IPS-NIHi7 (cell line): ENCODE measurements at regions not wholly inside any gene's neighbourhood (a gene's known extent, or its start where the extent isn't known, plus 50 kb on each side); places are given as distances from the start of the nearest gene placed in this dataset.
"Not testable (repeated sequence)": the region's sequence is repeated elsewhere in the genome, so short reads cannot be mapped to it uniquely, and the experiment has no call there.

Experiments
- DNase-seq: peaks from one replicate; pipeline ENCODE4 v3.0.0; 2012; ENCODE audit warnings: mixed read lengths; ENCODE audit errors: extremely low spot score

DNA sequence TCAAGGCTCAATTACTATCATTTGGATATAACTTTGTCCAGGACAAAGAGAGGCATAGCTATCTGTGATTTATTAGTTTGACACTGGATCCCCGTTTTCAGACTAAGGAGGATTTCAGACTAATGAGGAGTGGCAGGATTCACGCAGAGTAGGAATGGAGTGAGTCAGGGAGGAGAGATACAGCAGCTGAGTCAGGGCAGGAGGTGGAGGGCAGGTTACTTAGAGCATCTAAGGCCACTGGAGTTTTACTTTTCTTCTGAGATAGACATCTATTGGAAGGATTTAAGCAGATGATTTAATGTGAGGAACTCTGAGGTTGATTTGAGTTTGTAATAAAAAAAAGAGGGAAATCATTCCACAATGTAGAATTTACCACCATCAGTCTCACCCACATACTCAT is 110.6 kb downstream of the RPIA start:
- not testable (repeated sequence) for DNase-seq

DNA sequence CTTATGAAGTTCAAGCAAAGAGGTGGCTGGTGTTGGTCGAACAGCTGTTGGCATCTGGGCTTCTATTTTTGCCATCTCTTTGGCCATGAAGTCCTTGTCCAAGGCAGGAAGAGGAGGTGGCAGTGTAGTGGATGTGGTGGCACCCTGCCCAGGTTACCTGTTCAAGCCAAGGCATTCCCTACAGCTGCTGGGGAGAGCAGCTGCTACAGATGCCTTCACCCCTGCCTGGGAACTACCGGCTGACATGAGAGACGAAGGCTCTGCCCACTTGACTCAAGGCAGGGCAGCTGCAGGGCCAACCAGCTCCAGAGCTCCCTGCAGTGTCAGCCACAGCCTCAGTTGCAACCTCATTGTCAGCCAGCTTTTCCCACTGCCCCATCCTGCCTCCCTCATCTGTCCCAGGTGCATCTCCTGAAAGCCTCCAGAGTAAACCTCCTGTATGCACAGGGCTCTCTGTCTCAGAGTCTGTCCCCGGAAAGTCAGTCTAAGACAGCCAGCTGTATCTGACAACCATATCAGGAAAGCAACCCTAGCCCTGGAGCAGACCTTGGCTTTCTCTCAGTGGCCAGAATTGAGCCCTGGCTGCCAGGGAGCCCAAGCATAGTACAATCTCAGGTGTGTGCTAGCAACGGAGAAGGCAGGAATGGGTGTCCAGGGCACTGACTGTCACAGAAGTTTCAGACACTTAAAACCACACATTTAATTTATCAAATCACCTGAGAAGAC is 115.9 kb downstream of the RPIA start:
- DNase-seq = no peak

DNA sequence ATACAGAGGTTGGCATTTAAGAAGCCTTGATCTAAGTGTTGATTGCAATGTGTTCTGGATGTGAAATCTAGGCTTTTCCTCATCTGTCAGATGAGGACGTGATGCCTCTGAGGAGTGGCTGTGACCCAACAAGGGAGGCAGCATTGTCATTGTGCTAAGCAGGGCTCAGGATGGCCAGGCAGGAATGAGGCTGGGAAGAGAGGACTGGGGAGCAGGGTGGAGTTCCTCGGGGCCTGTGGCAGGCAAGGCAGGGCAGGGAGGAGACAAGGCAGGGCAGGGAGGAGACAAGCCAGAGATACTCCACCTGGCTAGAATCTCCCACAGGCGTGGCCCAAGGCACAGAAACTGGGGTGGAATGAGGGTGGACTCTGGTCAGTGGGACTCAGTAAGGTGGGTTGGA is 116.6 kb downstream of the RPIA start:
- DNase-seq = no peak

DNA sequence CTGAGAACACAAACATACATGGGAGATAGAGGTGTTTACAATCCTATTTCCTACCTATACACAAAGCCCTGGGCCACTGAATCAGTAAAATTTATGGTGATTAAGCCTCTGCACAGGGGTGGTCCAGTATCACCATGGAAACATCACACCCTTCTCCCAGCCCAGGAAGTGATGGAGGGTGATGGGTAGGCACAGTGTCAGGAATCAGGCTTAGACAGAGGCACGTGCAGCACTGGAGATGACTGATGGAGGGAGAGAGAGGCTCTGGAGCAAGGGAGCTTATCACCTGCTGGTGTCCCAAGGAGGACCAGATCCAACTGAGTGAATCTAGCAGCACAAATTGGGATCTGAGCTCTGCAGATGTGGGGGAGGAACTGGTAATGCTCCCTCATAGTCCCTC is 117.2 kb downstream of the RPIA start:
- no peak for DNase-seq

DNA sequence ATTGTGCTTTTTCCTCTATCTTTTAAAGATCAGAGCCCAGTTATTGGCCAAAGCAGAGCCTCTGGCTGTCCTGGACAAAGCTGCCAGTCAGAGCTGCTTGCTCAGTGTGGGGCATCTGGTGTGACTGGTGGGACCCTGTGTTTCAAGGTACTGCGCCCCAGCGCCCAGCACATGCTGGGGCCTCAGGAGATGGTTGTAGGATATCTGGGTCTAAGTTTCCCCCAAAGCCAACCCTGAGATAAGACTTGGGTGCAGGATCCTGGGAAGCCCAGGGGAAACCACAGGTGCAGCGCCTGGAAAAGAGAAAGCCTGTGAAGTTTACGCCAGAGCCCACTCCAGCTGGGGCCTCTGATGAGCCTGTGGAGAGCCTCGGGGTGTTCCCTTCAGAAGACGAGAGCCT is 117.7 kb downstream of the RPIA start:
- DNase-seq = no peak

DNA sequence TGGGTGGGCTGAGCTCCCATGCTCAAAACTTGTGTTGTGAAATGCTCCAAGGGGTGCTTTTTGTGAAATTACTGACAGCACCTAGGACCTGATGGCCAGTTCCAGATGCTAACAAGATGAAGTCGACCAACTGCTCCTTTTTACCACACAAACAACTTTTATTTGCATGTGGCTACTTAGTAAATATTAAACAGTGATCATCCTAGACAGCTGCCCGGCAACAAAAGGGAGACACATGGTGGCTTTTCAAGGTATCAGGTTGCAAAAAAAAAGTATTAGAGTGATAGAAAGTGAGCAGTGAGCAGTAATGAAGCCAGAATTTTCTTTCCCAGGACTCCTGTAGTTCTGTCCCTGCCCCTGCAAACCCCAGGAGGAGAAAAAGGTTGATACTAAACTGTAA is 118.5 kb downstream of the RPIA start:
- DNase-seq = no peak

DNA sequence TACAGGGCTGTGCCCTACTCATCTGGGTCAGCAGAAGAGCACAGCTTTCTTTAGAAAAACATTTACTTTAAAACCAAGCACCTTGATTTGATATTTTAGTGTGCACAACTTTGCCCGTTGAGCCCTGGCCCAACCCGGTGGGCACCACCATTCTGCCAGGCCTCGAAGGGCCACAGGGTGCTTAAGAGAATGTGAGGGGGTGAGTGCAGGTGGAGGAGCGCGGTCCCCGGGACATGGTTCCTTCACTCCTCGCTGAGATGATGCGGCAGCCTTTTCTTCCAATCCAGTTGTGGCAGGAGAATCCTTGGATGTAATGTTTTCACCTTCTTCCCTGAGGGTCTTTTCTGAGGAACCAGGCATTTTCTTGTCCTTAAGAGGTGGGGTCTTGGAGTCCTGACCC is 119.0 kb downstream of the RPIA start:
- DNase-seq = no peak

DNA sequence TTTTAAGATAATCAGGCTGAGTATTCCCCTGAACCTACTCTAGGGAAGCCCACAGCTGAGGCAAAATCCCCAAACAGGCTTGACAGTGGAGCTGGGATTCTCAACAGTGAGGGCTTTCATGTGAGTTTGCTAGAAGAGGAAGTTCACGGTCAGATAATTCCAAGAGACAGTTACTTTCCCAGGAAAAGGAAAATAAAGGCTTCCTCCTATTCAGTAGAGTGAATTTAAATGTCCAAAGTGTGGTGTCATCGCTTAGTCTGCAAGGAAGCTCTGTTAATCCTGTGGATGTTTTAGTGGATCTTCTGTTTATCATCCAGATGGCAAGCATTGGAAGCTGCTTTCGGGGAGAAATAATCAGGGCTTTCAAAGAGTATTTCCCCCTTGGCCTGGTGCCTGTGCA is 119.8 kb downstream of the RPIA start:
- no peak for DNase-seq

DNA sequence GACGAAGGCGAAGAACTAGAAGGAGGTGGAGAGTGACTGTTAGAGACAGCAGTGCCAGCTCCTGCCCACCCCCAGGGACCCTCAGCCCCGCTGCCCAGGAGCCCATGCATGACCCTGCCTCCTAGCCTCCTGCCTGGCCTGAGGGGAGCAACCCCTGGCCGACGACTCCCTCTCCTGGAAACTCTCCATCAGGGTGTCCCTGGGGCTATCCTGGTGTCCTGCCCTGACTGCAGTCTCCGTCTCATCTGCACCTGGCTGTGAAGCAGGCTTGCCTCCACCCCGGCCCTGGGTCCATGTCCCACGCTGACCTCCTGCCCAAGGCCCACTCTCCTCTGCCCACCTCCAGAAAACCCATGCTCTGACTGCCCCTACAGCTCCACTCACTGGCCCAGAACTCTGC is 120.2 kb downstream of the RPIA start:
- DNase-seq = no peak

DNA sequence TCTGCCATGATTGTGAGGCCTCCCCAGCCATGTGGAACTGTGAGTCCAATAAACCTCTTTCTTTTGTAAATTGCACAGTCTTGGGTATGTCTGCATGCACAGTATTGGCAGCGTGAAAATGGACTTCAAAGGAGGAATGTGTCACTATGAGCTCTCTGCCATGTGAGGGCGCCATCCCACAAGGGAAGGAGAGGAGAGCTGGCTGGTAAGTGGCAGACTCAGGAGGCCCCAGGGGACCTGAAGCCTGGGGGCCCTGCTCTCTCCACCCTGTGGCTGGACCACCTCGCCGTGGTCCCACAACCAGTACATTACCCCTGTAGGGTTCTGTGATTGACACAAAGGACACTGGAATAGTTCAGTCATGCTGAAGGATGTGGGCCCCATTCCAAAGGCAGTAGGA is 122.1 kb downstream of the RPIA start:
- DNase-seq = peak; percentile 35

DNA sequence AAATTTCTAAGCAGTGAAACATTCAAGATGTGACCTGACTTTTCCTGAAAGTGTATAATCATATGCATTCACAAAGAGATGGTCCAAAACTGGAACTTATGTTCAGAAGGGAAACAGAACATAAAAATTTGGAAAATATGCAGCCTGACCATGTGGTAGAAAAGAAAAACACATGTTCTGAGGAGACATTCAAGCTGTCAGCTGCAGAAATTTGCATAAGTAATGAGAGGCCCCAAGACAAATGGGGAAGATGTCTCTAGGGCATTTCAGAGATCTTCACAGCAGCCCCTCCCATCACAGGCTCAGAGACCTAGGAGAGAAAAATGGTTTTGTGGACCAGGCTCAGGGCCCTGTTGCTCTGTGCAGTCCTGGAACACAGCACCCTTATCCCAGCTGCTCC is 123.8 kb downstream of the RPIA start:
- no peak for DNase-seq

DNA sequence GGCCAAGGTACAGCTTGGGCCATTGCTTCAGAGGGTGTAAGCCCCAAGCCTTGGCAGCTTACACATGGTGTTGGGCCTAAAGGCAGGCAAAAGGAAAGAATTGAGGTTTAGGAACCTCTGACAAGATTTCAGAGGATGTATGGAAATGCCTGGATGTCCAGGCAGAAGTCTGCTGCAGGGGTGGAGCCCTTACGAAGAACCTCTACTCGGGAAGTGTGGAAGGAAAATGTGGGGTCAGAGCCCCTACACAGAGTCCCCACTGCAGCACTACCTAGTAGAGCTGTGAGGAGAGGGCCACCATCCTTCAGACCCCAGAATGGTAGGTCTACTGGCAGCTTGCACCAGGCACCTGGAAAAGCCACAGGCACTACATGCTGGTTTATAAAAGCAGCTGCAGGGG is 124.2 kb downstream of the RPIA start:
- no peak for DNase-seq

DNA sequence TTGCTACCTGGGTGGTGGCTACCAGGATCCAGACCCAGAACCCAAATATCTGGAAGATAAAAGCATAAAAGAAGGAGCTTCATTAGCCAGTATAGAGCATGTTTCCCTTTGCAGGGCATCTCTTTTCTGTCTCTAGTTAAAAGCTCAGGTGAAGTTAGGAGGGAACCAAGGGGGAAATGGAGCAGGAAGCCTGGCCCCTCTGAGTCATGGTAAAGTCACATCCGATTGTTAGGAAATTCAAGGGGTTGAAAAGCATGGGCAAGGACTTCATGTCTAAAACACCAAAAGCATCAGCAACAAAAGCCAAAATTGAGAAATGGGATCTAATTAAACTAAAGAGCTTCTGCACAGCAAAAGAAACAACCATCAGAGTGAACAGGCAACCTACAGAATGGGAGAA is 126.9 kb downstream of the RPIA start:
- no peak for DNase-seq

DNA sequence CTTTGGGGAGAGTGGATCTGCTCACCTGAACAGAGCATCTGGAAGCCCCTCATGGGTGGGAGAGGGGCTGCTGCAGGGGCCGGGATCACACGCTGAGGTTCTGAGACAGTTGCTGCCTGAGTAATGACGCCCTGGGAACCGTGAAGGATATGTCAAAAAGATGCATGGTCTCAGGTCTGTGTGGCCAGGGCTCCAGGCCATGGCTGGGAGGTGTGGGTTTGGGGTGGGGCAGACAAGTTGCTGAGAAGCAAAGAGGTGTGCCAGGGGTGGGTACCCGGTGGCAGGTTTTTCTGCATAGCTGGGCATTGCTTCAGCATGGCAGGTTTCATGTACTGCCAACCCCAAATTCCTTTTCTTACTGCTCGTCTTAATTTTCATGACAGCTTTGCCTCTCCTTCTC is 133.5 kb downstream of the RPIA start:
- DNase-seq = no peak

DNA sequence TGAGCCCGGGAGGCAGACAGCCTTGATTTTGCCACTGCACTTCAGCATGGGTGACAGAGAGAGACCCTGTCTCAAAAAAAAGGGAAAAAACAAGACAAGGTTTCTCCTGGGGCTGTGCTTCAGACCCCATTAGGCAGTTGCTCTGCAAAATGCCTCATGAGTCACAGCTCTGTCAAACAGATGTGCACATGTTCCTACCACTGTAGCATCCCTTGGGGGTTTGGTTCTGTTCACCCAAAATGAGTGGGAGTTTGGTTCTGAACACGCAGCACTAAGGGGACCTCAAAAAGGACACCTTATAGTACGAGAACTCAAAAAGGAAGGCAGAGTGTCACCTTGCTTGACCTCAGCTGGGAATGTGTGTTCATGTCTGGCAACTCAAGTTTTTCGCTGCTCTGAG is 134.9 kb downstream of the RPIA start:
- no peak for DNase-seq

DNA sequence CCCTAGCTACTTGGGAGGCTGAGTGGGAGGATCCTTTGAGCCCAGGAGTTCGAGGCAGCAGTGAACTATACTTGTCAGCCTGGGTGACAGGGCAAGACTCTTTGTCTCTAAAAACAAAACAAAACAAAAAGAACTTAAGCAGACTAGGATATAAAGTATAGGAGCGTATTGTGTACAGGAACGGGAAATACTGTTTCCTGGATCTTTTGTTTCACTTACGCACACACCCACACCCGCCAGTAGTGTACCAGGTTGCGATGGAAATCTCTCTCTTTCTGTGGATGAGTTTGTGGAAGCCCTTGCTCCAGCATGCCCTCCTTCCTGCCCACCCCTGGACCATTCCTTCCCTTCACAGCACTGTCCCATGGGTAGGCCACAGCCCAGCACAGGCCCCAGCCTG is 136.3 kb downstream of the RPIA start:
- no peak for DNase-seq

DNA sequence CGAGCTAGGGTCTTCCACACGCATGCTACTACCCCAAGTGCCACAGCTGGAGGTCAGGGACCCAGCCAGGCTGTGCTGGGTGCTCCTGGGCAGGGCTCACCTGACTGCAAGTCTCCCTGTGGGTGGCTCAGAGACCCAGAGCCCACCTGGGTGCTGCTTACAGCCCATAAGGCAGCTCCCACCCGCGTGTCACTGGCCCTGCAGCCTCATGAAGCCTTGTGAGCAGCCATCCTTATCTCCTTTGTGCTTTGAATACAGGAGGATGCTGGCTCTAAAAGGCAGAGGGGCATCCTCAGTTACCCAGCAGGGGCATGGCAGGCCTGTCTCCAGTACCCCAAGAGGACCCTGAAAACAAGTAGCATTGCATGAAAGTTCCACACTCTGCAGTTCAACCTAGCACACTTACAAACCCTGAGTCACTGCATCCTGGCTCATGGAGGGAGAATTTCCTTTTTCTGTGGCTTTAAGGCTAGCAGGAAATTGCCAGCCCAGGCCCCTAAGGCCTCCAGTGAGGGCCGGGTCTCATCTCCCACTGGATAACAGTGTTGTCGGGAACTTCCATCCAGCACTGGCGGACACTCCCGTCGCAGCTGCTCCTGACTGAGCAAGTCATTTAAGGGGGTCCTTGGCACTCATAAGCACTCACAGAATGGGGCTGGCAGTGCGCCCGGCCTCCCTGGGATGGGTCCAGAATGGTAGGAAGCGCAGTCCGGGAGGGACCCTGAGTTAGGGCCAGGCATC is 137.1 kb downstream of the RPIA start:
- no peak for DNase-seq

DNA sequence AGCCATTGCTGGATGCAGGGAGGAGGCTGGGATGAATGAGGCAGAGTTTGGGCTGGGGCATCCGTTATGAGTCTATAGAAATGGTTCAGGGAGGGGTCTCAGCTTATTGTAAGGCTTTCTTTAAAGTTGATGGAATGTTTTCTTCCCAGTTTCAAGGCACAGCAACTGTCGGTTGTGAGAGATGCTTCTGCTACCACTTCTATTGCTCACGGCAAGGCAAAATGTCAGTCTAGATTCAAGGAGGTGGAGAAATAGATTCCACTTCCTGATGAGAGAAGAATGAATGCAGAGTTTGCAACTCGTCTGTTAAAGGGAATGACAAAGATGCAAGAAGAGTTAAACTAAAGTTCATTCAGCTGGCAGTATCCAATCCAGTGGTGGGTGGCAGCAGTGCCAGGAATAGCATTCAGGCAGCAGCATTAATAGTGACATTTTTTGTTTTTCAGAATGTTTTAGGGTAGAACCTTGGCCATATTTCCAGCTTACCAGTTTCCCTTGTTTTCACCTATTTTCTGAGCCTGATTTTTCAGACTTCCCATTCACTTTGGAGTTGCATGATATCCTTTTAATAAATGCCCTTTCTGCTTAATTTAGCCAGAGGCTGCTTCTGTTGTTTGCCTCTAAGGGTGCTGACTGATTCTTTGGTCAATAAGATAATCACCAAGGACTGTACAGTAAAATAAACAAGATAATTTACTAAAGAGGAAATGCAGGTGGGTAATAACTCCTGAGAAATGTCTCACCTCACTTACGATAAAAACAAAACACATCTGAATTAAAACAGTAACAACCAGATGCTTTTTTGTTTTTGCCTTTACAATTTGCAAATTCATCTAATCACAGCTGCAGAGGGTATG is 138.4 kb downstream of the RPIA start:
- no peak for DNase-seq

DNA sequence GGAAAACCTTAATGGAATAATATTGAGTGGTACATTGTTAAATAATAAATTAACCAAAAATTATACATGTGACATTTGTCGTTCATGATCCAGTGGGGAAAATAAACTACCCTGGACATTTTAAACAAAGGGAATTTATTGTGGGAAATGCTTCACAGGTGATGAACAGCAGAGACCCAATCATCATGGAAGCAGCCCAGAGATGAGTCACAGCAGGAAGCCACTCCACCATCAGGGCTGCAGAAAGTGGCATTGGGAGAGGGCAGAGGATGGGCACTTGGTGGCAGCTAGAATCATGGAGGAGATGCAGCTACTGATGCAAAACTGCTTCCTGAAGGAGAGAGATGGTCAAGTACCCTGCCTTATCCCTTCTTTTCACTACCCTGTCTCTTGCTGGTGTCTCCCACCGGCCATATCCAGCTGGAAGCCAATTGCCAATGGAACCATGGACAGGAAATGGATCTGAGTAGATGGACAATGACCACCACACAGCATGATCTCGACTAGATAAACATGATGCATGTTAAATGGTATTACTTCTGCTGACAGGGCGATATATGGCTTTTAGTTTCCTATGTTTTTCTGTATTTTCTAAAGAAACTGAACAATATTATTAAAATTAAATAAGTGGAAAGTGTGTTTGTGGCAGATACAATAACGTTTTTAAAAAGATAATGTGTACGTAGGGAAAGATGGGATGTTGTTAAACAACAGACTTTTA is 139.8 kb downstream of the RPIA start:
- no peak for DNase-seq

DNA sequence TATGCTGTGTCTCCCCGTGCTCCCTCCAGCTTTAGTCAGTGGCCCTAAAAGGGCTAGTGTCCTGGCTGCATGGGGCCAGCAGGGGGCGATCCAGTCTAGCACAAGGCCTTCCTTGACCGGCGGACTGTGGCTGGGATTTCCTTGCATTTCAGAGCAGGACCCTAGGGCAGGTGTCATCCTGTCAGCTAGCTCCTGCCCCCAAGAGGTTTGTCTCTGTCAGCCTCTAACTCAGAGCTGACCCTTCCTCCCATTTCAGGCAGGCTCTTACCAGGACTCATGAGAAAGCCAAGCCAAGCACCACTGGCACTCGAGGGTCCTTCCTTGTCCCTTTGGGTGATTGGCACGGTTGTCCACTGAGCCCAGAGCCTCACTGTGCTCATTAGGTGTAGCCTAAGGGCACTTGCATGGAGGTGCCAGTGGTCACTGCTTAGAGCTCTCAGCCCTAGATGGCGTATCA is 140.3 kb downstream of the RPIA start:
- peak; percentile 90 for DNase-seq

DNA sequence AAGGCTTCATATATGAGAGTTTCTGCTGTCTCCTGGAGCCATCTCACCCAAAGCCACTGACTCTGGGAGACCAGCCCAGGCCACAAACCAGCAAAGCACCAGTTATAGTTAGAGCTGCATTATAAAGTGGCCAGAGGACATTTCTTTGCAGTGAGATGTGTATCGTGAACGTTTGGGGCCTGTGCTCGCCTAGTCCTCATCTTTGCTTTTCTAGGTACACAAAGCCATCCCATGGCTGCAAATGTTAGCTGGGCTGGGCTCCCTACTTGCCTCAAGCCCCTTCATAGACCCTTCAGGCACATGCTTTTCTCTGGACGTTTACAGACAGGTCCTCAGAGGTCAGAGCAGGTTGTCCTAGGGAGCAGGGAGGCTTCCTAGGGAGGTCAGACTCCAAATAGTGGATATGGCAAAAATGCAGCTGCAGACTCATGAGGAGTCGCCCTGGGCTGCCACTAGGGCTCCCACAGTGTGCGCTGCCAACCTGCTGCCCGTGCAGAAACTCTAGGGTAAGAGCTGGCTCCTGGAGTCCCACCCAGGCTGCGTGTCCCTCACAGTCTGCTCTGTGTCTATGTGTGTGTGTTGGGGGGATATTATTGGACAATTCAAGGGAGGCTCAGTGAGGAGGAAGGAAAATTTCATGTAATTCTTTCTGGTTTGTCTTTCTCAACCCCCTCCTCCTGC is 141.0 kb downstream of the RPIA start:
- no peak for DNase-seq
